Adrenal gland (tissue), 5 donors: ENCODE measurements at regions not wholly inside any gene's neighbourhood (a gene's known extent, or its start where the extent isn't known, plus 50 kb on each side); places are given as distances from the start of the nearest gene placed in this dataset.

Source experiments
- POLR2A ChIP-seq, 2 donors: fragments of 450-650 bp; IDR thresholded peaks; one replicate each; pipeline ENCODE4 v1.6.1; 2017; ENCODE audit warnings: antibody characterized with exemption in 2 of 2, mild to moderate bottlenecking in 2 of 2, moderate library complexity in 1 of 2
- TF ChIP-seq, protein P1 (sequence below), 6 experiments: fragments of 450-650 bp in 4 of 6; fragments of 200-600 bp in 2 of 6; sonication (generic) in 1 of 6; IDR thresholded peaks; 1 replicate in 5 of 6; 2 replicates in 1 of 6; pipeline versions ENCODE4 v1.5.1 to v1.8.0; 2016 to 2021; ENCODE audit warnings: antibody characterized with exemption in 6 of 6, mild to moderate bottlenecking in 2 of 6, moderate library complexity in 1 of 6
- donor health status: DM: no; HTN: no; CAD: no.

DNA sequence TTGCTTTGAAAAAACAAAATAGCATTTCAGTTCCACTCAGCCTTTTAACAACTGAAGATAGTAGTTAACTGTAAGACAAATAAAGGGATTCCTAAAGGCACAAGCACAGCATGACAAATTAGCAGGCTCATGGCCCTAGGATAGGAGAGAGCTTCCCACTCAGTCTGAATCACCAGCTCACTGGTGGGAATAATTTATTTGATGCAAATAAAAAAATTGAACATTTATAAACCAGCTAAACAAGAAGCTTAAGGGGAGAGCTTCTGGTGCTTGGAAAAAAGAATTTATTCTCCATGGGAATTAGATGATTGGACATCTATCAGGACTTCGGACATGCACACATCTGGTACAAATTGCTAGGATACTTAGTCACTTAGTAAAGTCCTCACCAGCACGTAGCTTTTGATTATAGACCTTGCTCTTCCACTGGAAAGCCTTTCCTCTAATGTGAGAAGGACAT, 294.1 kb upstream of the TNC start:
- TF ChIP-seq, protein P1, sequence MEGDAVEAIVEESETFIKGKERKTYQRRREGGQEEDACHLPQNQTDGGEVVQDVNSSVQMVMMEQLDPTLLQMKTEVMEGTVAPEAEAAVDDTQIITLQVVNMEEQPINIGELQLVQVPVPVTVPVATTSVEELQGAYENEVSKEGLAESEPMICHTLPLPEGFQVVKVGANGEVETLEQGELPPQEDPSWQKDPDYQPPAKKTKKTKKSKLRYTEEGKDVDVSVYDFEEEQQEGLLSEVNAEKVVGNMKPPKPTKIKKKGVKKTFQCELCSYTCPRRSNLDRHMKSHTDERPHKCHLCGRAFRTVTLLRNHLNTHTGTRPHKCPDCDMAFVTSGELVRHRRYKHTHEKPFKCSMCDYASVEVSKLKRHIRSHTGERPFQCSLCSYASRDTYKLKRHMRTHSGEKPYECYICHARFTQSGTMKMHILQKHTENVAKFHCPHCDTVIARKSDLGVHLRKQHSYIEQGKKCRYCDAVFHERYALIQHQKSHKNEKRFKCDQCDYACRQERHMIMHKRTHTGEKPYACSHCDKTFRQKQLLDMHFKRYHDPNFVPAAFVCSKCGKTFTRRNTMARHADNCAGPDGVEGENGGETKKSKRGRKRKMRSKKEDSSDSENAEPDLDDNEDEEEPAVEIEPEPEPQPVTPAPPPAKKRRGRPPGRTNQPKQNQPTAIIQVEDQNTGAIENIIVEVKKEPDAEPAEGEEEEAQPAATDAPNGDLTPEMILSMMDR (IDR thresholded peaks at IDR 0.05), result no peak
- TF ChIP-seq POLR2A (IDR thresholded peaks at IDR 0.05), result no peak
